Lower leg skin (tissue), 3 donors: ENCODE measurements at regions not wholly inside any gene's neighbourhood (a gene's known extent, or its start where the extent isn't known, plus 50 kb on each side); places are given as distances from the start of the nearest gene placed in this dataset.

Experiments
- POLR2A ChIP-seq, 2 donors: fragments of 450-650 bp; IDR thresholded peaks; one replicate each; pipeline ENCODE4 v1.6.1; 2016 to 2017; ENCODE audit warnings: antibody characterized with exemption in 2 of 2, mild to moderate bottlenecking in 1 of 2, moderate library complexity in 1 of 2
- TF ChIP-seq, protein P1 (sequence below), 3 donors: fragments of 450-650 bp; IDR thresholded peaks; one replicate each; pipeline ENCODE4 v1.5.1; 2016; ENCODE audit warnings: antibody characterized with exemption in 3 of 3, mild to moderate bottlenecking in 3 of 3, moderate library complexity in 2 of 3

DNA sequence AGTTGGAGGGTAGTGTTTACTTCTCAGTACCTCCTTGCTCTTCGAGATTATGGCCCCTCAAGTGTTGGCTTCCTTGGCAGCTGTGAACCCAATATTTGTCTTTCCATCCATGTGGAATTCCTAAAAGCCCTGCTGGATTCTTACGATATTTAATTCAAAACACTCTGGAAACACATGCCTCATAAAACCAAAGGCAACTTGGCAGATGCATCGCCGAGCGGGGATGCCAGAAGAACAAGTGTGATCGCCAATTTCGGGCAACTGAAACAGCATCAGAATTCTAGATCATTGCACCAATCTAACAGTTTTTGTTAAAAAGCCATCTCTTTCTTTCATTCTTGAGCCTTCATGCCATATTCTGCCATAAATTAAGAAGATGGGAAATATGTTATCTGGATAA lies 934.4 kb downstream of the AACS start:
- TF ChIP-seq, protein P1, sequence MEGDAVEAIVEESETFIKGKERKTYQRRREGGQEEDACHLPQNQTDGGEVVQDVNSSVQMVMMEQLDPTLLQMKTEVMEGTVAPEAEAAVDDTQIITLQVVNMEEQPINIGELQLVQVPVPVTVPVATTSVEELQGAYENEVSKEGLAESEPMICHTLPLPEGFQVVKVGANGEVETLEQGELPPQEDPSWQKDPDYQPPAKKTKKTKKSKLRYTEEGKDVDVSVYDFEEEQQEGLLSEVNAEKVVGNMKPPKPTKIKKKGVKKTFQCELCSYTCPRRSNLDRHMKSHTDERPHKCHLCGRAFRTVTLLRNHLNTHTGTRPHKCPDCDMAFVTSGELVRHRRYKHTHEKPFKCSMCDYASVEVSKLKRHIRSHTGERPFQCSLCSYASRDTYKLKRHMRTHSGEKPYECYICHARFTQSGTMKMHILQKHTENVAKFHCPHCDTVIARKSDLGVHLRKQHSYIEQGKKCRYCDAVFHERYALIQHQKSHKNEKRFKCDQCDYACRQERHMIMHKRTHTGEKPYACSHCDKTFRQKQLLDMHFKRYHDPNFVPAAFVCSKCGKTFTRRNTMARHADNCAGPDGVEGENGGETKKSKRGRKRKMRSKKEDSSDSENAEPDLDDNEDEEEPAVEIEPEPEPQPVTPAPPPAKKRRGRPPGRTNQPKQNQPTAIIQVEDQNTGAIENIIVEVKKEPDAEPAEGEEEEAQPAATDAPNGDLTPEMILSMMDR (IDR thresholded peaks at IDR 0.05): no peak
- no peak for TF ChIP-seq POLR2A (IDR thresholded peaks at IDR 0.05)
